HEK293 (cell line): ENCODE measurements at regions not wholly inside any gene's neighbourhood (a gene's known extent, or its start where the extent isn't known, plus 50 kb on each side); places are given as distances from the start of the nearest gene placed in this dataset.

ENCODE experiments used
- CTCF ChIA-PET: fragments of 350-600 bp; formaldehyde crosslinking; extraction: SDS; loops from one replicate; lab custom pipeline; 2021; ENCODE audit warnings: antibody characterized with exemption; lab: Yijun Ruan, JAX
- POLR2A ChIA-PET: fragments of 300-600 bp; formaldehyde crosslinking; extraction: SDS; loops from one replicate; lab custom pipeline; 2020; ENCODE audit warnings: antibody characterized with exemption, inconsistent platforms; lab: Yijun Ruan, JAX
- H3K27ac ChIP-seq: fragments of 200-500 bp; sonication (Bioruptor generic); 2 replicates; pipeline ENCODE4 v1.5.1; 2014; ENCODE audit warnings: low read depth, low read length, control low read depth, inconsistent platforms; ENCODE audit errors: extremely low read depth
- H3K36me3 ChIP-seq, 2 experiments: fragments of 200-500 bp in 1 of 2; sonication (Bioruptor generic) in 1 of 2; 1 replicate in 1 of 2; 2 replicates in 1 of 2; pipeline ENCODE4 v1.5.1; 2014 to 2017; ENCODE audit warnings: inconsistent platforms in 2 of 2, low read length in 2 of 2; ENCODE audit not compliant: control insufficient read depth in 2 of 2, insufficient read depth in 1 of 2
- H3K4me1 ChIP-seq: fragments of 200-500 bp; sonication (Bioruptor generic); 2 replicates; pipeline ENCODE4 v1.5.1; 2014; ENCODE audit warnings: mild to moderate bottlenecking, low read length, inconsistent platforms; ENCODE audit not compliant: control insufficient read depth, insufficient read depth
- H3K4me3 ChIP-seq: 2 replicates; pipeline ENCODE4 v1.5.1; 2011; ENCODE audit warnings: low read depth, mild to moderate bottlenecking, control low read depth, low read length, moderate library complexity
- H3K9me3 ChIP-seq: fragments of 200-500 bp; sonication (Bioruptor generic); 2 replicates; pipeline ENCODE4 v1.5.1; 2014; ENCODE audit warnings: low read depth, low read length, inconsistent platforms; ENCODE audit not compliant: control insufficient read depth, insufficient read depth
- BCL11B ChIP-seq: fragments of 450-650 bp; formaldehyde crosslinking; IDR thresholded peaks from 2 replicates; pipeline ENCODE4 v1.5.1; 2016; ENCODE audit warnings: low read depth, missing biosample characterization, missing genetic modification characterization
- KLF7 ChIP-seq: fragments of 450-650 bp; formaldehyde crosslinking; IDR thresholded peaks from 2 replicates; pipeline ENCODE4 v1.5.1; 2016; ENCODE audit warnings: missing biosample characterization, missing genetic modification characterization, borderline replicate concordance
- KLF9 ChIP-seq: fragments of 450-650 bp; formaldehyde crosslinking; IDR thresholded peaks from 2 replicates; pipeline ENCODE4 v1.5.1; 2016; ENCODE audit warnings: missing biosample characterization, missing genetic modification characterization, low read depth
- MEIS1 ChIP-seq: sonication (generic); formaldehyde crosslinking; IDR thresholded peaks from 2 replicates; pipeline ENCODE4 v1.8.1; 2022; ENCODE audit warnings: missing genetic modification reagents, mild to moderate bottlenecking, borderline replicate concordance
- MZF1 ChIP-seq: fragments of 450-650 bp; formaldehyde crosslinking; IDR thresholded peaks from 2 replicates; pipeline ENCODE4 v1.5.1; 2017; ENCODE audit warnings: missing biosample characterization, missing genetic modification characterization, borderline replicate concordance
- OSR2 ChIP-seq: fragments of 450-650 bp; formaldehyde crosslinking; IDR thresholded peaks from 2 replicates; pipeline ENCODE4 v1.5.1; 2016; ENCODE audit warnings: missing biosample characterization, missing genetic modification characterization
- SP7 ChIP-seq: fragments of 450-650 bp; formaldehyde crosslinking; IDR thresholded peaks from 2 replicates; pipeline ENCODE4 v1.5.1; 2016; ENCODE audit warnings: missing biosample characterization, missing genetic modification characterization
- TCF7L2 ChIP-seq: IDR thresholded peaks from 2 replicates; pipeline ENCODE4 v1.6.1; 2011; ENCODE audit warnings: low read depth, mild to moderate bottlenecking, inconsistent platforms, low read length, moderate library complexity, borderline replicate concordance
- TRIM28 ChIP-seq: IDR thresholded peaks from 2 replicates; pipeline ENCODE4 v1.6.1; 2011; ENCODE audit warnings: low read length, control low read depth, borderline replicate concordance
- YY1 ChIP-seq: fragments of 450-650 bp; formaldehyde crosslinking; IDR thresholded peaks from 2 replicates; pipeline ENCODE4 v1.5.1; 2018; ENCODE audit warnings: missing biosample characterization, missing genetic modification characterization
- ZBTB8A ChIP-seq: fragments of 450-650 bp; formaldehyde crosslinking; IDR thresholded peaks from 2 replicates; pipeline ENCODE4 v1.5.1; 2016; ENCODE audit warnings: missing biosample characterization, missing genetic modification characterization
- ZFP3 ChIP-seq: fragments of 450-650 bp; formaldehyde crosslinking; IDR thresholded peaks from 2 replicates; pipeline ENCODE4 v1.5.1; 2016; ENCODE audit warnings: low read depth, missing biosample characterization, missing genetic modification characterization
- ZFP41 ChIP-seq: fragments of 450-650 bp; formaldehyde crosslinking; IDR thresholded peaks from 2 replicates; pipeline ENCODE4 v1.5.1; 2016; ENCODE audit warnings: missing biosample characterization, missing genetic modification characterization, borderline replicate concordance
- ZIC2 ChIP-seq: fragments of 450-650 bp; formaldehyde crosslinking; IDR thresholded peaks from 2 replicates; pipeline ENCODE4 v1.5.1; 2016; ENCODE audit warnings: missing biosample characterization, missing genetic modification characterization
- ZNF174 ChIP-seq: fragments of 450-650 bp; formaldehyde crosslinking; IDR thresholded peaks from 2 replicates; pipeline ENCODE4 v1.5.0; 2017; ENCODE audit warnings: missing biosample characterization, mild to moderate bottlenecking, missing genetic modification characterization
- ZNF202 ChIP-seq: fragments of 450-650 bp; formaldehyde crosslinking; IDR thresholded peaks from 2 replicates; pipeline ENCODE4 v1.5.1; 2016; ENCODE audit warnings: missing biosample characterization, missing genetic modification characterization, borderline replicate concordance
- ZNF214 ChIP-seq: fragments of 450-650 bp; formaldehyde crosslinking; IDR thresholded peaks from 2 replicates; pipeline ENCODE4 v1.5.1; 2017; ENCODE audit warnings: missing biosample characterization, mild to moderate bottlenecking, missing genetic modification characterization, borderline replicate concordance
- ZNF266 ChIP-seq: fragments of 450-650 bp; formaldehyde crosslinking; IDR thresholded peaks from 2 replicates; pipeline ENCODE4 v1.5.1; 2016; ENCODE audit warnings: missing biosample characterization, missing genetic modification characterization, low read depth
- ZNF302 ChIP-seq: fragments of 450-650 bp; formaldehyde crosslinking; IDR thresholded peaks from 2 replicates; pipeline ENCODE4 v1.5.1; 2016; ENCODE audit warnings: missing biosample characterization, missing genetic modification characterization, low read depth
- ZNF335 ChIP-seq: fragments of 450-650 bp; formaldehyde crosslinking; conservative IDR thresholded peaks from 2 replicates; pipeline ENCODE4 v1.5.1; 2016; ENCODE audit warnings: missing biosample characterization, missing genetic modification characterization
- ZNF416 ChIP-seq: fragments of 450-650 bp; formaldehyde crosslinking; IDR thresholded peaks from 2 replicates; pipeline ENCODE4 v1.5.1; 2016; ENCODE audit warnings: missing biosample characterization, missing genetic modification characterization
- ZNF433 ChIP-seq: fragments of 450-650 bp; formaldehyde crosslinking; IDR thresholded peaks from 2 replicates; pipeline ENCODE4 v1.5.1; 2016; ENCODE audit warnings: missing biosample characterization, missing genetic modification characterization, low read depth
- ZNF510 ChIP-seq: fragments of 450-650 bp; formaldehyde crosslinking; IDR thresholded peaks from 2 replicates; pipeline ENCODE4 v1.5.1; 2018; ENCODE audit warnings: mild to moderate bottlenecking, missing genetic modification characterization, missing biosample characterization; ENCODE audit not compliant: insufficient replicate concordance
- ZNF514 ChIP-seq: fragments of 450-650 bp; formaldehyde crosslinking; IDR thresholded peaks from 2 replicates; pipeline ENCODE4 v1.5.1; 2016; ENCODE audit warnings: missing biosample characterization, missing genetic modification characterization
- ZNF548 ChIP-seq: fragments of 450-650 bp; formaldehyde crosslinking; IDR thresholded peaks from 2 replicates; pipeline ENCODE4 v1.5.1; 2016; ENCODE audit warnings: missing biosample characterization, missing genetic modification characterization
- ZNF600 ChIP-seq: fragments of 450-650 bp; formaldehyde crosslinking; IDR thresholded peaks from 2 replicates; pipeline ENCODE4 v1.5.1; 2016; ENCODE audit warnings: missing biosample characterization, missing genetic modification characterization
- ZNF629 ChIP-seq: fragments of 450-650 bp; formaldehyde crosslinking; IDR thresholded peaks from 2 replicates; pipeline ENCODE4 v1.5.1; 2017; ENCODE audit warnings: missing biosample characterization, missing genetic modification characterization
- ZNF654 ChIP-seq: fragments of 450-650 bp; formaldehyde crosslinking; IDR thresholded peaks from 2 replicates; pipeline ENCODE4 v1.5.1; 2016; ENCODE audit warnings: low read depth, missing biosample characterization, missing genetic modification characterization
- ZNF664 ChIP-seq: fragments of 450-650 bp; formaldehyde crosslinking; IDR thresholded peaks from 2 replicates; pipeline ENCODE4 v1.5.1; 2016; ENCODE audit warnings: missing biosample characterization, missing genetic modification characterization
- ZNF670 ChIP-seq: fragments of 450-650 bp; formaldehyde crosslinking; IDR thresholded peaks from 2 replicates; pipeline ENCODE4 v1.5.1; 2016; ENCODE audit warnings: missing biosample characterization, missing genetic modification characterization, low read depth
- ZNF76 ChIP-seq: fragments of 450-650 bp; formaldehyde crosslinking; IDR thresholded peaks from 2 replicates; pipeline ENCODE4; 2016; ENCODE audit warnings: low read depth, missing biosample characterization, missing genetic modification characterization, borderline replicate concordance
- ZSCAN16 ChIP-seq: fragments of 450-650 bp; formaldehyde crosslinking; IDR thresholded peaks from 2 replicates; pipeline ENCODE4 v1.5.1; 2016; ENCODE audit warnings: missing biosample characterization, missing genetic modification characterization
- ZSCAN23 ChIP-seq: fragments of 450-650 bp; formaldehyde crosslinking; IDR thresholded peaks from 2 replicates; pipeline ENCODE4 v1.5.1; 2016; ENCODE audit warnings: missing biosample characterization, missing genetic modification characterization
- TF ChIP-seq, protein P1 (sequence below): IDR thresholded peaks from 2 replicates; pipeline ENCODE4 v1.6.1; 2011; ENCODE audit warnings: mild to moderate bottlenecking, low read depth, low read length, borderline replicate concordance
- TF ChIP-seq, protein P2 (sequence below): sonication (generic); formaldehyde crosslinking; IDR thresholded peaks from 2 replicates; pipeline ENCODE4 v1.8.1; 2022; ENCODE audit warnings: mild to moderate bottlenecking, moderate library complexity, missing genetic modification reagents
- TF ChIP-seq, protein P3 (sequence below): fragments of 450-650 bp; formaldehyde crosslinking; IDR thresholded peaks from 2 replicates; pipeline ENCODE4; 2016; ENCODE audit warnings: missing biosample characterization, missing genetic modification characterization

DNA sequence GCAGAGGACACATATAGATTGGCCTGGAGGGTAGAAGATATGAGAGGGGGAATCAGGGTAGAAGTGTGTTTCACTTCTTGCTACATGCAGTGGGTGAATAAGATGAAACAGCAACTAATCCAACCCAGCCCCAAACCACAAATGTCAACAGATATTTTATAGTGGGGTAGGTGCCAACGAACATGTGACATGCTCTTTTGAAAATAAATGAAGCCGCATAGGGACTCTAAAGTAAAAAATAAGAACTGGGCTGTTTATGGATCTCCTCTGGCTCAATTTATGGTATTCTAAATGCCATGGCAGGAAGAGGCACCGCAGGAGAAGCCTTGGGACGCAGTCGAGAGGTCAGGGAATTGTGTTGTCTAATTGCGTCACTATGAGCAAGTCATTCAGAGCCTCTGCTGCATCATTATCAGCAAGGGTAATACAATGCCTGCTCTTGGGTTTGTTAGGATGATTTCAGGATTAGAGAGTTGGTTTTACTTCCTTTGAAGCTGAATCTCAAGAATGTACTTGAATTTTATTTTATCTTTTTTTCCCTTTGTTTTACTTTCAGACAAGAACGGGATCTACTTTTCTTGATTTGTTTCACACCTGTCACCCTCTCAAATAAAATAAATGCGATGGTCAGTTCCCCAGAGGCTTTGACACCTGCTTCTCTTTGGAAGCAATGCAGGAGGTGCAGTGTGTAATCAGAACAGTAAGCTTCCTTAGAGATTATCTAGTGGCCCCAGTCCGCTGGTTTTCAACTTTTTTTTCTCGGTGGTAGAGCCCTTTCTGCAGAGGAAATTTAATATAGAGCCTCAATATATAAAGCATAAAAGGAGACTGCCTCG, 375.6 kb upstream of the CLINT1 start:
- ChIA-PET CTCF (no interaction called here), POLR2A (no interaction called here)
- TF ChIP-seq KLF7 (tag by site-specific recombination) (no peak), ZNF548 (tag by site-specific recombination) (no peak), MZF1 (tag by site-specific recombination) (peak; percentile 83; the same call in 1 of the 2 replicates), ZNF302 (tag by site-specific recombination) (no peak), ZNF433 (tag by site-specific recombination) (no peak), ZNF214 (tag by site-specific recombination) (no peak), TRIM28 (no peak), ZNF416 (tag by site-specific recombination) (no peak), ZNF174 (tag by site-specific recombination) (no peak), ZNF664 (tag by site-specific recombination) (no peak), ZSCAN16 (no peak), ZNF514 (tag by site-specific recombination) (no peak), TCF7L2 (no peak), MEIS1 (no peak), ZNF600 (tag by site-specific recombination) (peak; percentile 55), ZBTB8A (tag by site-specific recombination) (no peak), BCL11B (tag by site-specific recombination) (no peak), ZNF76 (tag by site-specific recombination) (peak; percentile 16; the same call in 1 of the 2 replicates), SP7 (tag by site-specific recombination) (0 out of 2 replicates have a peak, but pooled peaks have one; percentile 51), ZNF202 (no peak), YY1 (tag by site-specific recombination) (no peak), ZNF266 (tag by site-specific recombination) (no peak), KLF9 (no peak), ZSCAN23 (peak; percentile 47; the same call in 1 of the 2 replicates), ZNF335 (peak; percentile 53), ZNF629 (tag by site-specific recombination) (peak; percentile 98), OSR2 (tag by site-specific recombination) (peak; percentile 90), ZIC2 (tag by site-specific recombination) (peak; percentile 88), ZFP3 (tag by site-specific recombination) (no peak), ZNF510 (tag by site-specific recombination) (no peak), ZFP41 (tag by site-specific recombination) (no peak), ZNF654 (no peak), ZNF670 (no peak)
- TF ChIP-seq, protein P1, sequence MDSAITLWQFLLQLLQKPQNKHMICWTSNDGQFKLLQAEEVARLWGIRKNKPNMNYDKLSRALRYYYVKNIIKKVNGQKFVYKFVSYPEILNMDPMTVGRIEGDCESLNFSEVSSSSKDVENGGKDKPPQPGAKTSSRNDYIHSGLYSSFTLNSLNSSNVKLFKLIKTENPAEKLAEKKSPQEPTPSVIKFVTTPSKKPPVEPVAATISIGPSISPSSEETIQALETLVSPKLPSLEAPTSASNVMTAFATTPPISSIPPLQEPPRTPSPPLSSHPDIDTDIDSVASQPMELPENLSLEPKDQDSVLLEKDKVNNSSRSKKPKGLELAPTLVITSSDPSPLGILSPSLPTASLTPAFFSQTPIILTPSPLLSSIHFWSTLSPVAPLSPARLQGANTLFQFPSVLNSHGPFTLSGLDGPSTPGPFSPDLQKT, result no peak
- TF ChIP-seq, protein P2, sequence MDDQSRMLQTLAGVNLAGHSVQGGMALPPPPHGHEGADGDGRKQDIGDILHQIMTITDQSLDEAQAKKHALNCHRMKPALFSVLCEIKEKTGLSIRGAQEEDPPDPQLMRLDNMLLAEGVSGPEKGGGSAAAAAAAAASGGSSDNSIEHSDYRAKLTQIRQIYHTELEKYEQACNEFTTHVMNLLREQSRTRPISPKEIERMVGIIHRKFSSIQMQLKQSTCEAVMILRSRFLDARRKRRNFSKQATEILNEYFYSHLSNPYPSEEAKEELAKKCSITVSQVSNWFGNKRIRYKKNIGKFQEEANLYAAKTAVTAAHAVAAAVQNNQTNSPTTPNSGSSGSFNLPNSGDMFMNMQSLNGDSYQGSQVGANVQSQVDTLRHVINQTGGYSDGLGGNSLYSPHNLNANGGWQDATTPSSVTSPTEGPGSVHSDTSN (CRISPR knock-in tag), result no peak
- TF ChIP-seq, protein P3, sequence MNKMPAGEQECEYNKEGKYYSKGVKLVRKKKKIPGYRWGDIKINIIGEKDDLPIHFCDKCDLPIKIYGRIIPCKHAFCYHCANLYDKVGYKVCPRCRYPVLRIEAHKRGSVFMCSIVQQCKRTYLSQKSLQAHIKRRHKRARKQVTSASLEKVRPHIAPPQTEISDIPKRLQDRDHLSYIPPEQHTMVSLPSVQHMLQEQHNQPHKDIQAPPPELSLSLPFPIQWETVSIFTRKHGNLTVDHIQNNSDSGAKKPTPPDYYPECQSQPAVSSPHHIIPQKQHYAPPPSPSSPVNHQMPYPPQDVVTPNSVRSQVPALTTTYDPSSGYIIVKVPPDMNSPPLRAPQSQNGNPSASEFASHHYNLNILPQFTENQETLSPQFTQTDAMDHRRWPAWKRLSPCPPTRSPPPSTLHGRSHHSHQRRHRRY (tag by site-specific recombination), result no peak

More for the DNA sequence above, 375.6 kb upstream of the CLINT1 start:
- no peaks in the 10 kb centered on the region for H3K36me3 ChIP-seq
- H3K27ac ChIP-seq, result peak overlapping the region; percentile 47
- peaks cover 18% of the 10 kb centered on the region for H3K4me1 ChIP-seq
- no peaks in the 10 kb centered on the region for H3K9me3 ChIP-seq
- H3K4me3 ChIP-seq, result no peak overlapping the region
